Stimulated activated effector memory CD8-positive, alpha-beta T cell treated with anti-CD3 and anti-CD28 coated beads, Interleukin-12 subunit alpha, Interleukin-12 subunit beta, amount 100 ng/mL, for 72 hours (primary cell): ENCODE measurements at regions not wholly inside any gene's neighbourhood (a gene's known extent, or its start where the extent isn't known, plus 50 kb on each side); places are given as distances from the start of the nearest gene placed in this dataset.
"Not testable (repeated sequence)": the region's sequence is repeated elsewhere in the genome, so short reads cannot be mapped to it uniquely, and the experiment has no call there.

Source experiments
- ATAC-seq: fragments of 150-1000 bp; cut with Tn5 transposase; 2 replicates; pipeline ENCODE4 v1.10.0; 2021
- DNase-seq, 2 donors: peaks; one replicate each; pipeline ENCODE4 v3.0.0; 2021 to 2022; ENCODE audit warnings: low spot score in 2 of 2
- H3K27ac Mint-ChIP-seq: one replicate; pipeline ENCODE4 v1.8.0; 2022; ENCODE audit warnings: mild to moderate bottlenecking, mixed read lengths
- H3K36me3 Mint-ChIP-seq: one replicate; pipeline ENCODE4 v1.8.0; 2022; ENCODE audit warnings: mild to moderate bottlenecking, mixed read lengths
- H3K4me1 Mint-ChIP-seq: one replicate; pipeline ENCODE4 v1.8.0; 2022; ENCODE audit warnings: mixed read lengths
- H3K4me3 Mint-ChIP-seq: one replicate; pipeline ENCODE4 v1.8.0; 2022; ENCODE audit warnings: mild to moderate bottlenecking, mixed read lengths
- H3K9me3 Mint-ChIP-seq: one replicate; pipeline ENCODE4 v1.8.0; 2022; ENCODE audit warnings: mixed read lengths

GRCh38 chr14:101630056-101630965, 69.0 kb downstream of the DIO3 start:
- Mint-ChIP-seq H3K4me1 (peaks cover 17% of the 10 kb centered on the region), H3K36me3 (no peaks in the 10 kb centered on the region), H3K9me3 (no peaks in the 10 kb centered on the region), H3K4me3 (no peak overlapping the region), H3K27ac (no peak overlapping the region)
- ATAC-seq (no peak), DNase-seq (no peak)

- H3K4me3 Mint-ChIP-seq, result no peak overlapping the region
- DNase-seq (no peak), ATAC-seq (no peak)
- H3K27ac Mint-ChIP-seq, result no peak overlapping the region
- no peaks in the 10 kb centered on the region for H3K9me3 Mint-ChIP-seq
- H3K4me1 Mint-ChIP-seq, result peaks cover 23% of the 10 kb centered on the region
- no peaks in the 10 kb centered on the region for H3K36me3 Mint-ChIP-seq
Observed at GRCh38 chr14:101631199-101631598, 69.9 kb downstream of the DIO3 start.

- Mint-ChIP-seq H3K27ac (peak overlapping the region; percentile 61), H3K4me1 (peaks cover 30% of the 10 kb centered on the region)
- not testable (repeated sequence) for ATAC-seq, H3K36me3 Mint-ChIP-seq, DNase-seq, H3K4me3 Mint-ChIP-seq, H3K9me3 Mint-ChIP-seq
Observed at GRCh38 chr14:101631970-101632369, 70.7 kb downstream of the DIO3 start.

- Mint-ChIP-seq H3K36me3 (no peaks in the 10 kb centered on the region), H3K27ac (peak overlapping the region; percentile 61), H3K4me3 (no peak overlapping the region), H3K4me1 (peaks cover 31% of the 10 kb centered on the region), H3K9me3 (no peaks in the 10 kb centered on the region)
- ATAC-seq, result no peak
- DNase-seq, result no peak
Observed at GRCh38 chr14:101632520-101632919, 71.2 kb downstream of the DIO3 start.

GRCh38 chr14:101633276-101633675, 72.0 kb downstream of the DIO3 start:
- peaks cover 23% of the 10 kb centered on the region for H3K4me1 Mint-ChIP-seq
- H3K27ac Mint-ChIP-seq, result no peak overlapping the region
- no peak for DNase-seq
- no peaks in the 10 kb centered on the region for H3K36me3 Mint-ChIP-seq
- no peaks in the 10 kb centered on the region for H3K9me3 Mint-ChIP-seq
- no peak for ATAC-seq
- no peak overlapping the region for H3K4me3 Mint-ChIP-seq

GRCh38 chr14:101634202-101634849, 73.0 kb downstream of the DIO3 start:
- Mint-ChIP-seq H3K27ac (peak overlapping the region; percentile 30), H3K36me3 (no peaks in the 10 kb centered on the region), H3K4me1 (peaks cover 23% of the 10 kb centered on the region), H3K4me3 (no peak overlapping the region), H3K9me3 (no peaks in the 10 kb centered on the region)
- DNase-seq (no peak), ATAC-seq (no peak)

GRCh38 chr14:101634850-101635748, 73.8 kb downstream of the DIO3 start:
- H3K4me1 Mint-ChIP-seq, result peaks cover 23% of the 10 kb centered on the region
- H3K36me3 Mint-ChIP-seq, result no peaks in the 10 kb centered on the region
- no peak for DNase-seq
- ATAC-seq, result no peak
- H3K27ac Mint-ChIP-seq, result no peak overlapping the region
- H3K4me3 Mint-ChIP-seq, result no peak overlapping the region
- H3K9me3 Mint-ChIP-seq, result no peaks in the 10 kb centered on the region

- DNase-seq (peak; percentile 22 to 77), ATAC-seq (peak; percentile 99)
- no peaks in the 10 kb centered on the region for H3K9me3 Mint-ChIP-seq
- no peaks in the 10 kb centered on the region for H3K36me3 Mint-ChIP-seq
- H3K4me1 Mint-ChIP-seq, result peaks cover 23% of the 10 kb centered on the region
- no peak overlapping the region for H3K4me3 Mint-ChIP-seq
- H3K27ac Mint-ChIP-seq, result peak overlapping the region; percentile 3
Observed at GRCh38 chr14:101635749-101636560, 74.7 kb downstream of the DIO3 start.

GRCh38 chr14:101639241-101639833, 78.0 kb downstream of the DIO3 start:
- Mint-ChIP-seq H3K9me3 (no peaks in the 10 kb centered on the region), H3K4me1 (peaks cover 19% of the 10 kb centered on the region), H3K27ac (no peak overlapping the region), H3K36me3 (no peaks in the 10 kb centered on the region), H3K4me3 (no peak overlapping the region)
- DNase-seq (no peak), ATAC-seq (no peak)

- no peaks in the 10 kb centered on the region for H3K4me1 Mint-ChIP-seq
- no peaks in the 10 kb centered on the region for H3K9me3 Mint-ChIP-seq
- no peaks in the 10 kb centered on the region for H3K36me3 Mint-ChIP-seq
- ATAC-seq (no peak), DNase-seq (no peak)
- H3K4me3 Mint-ChIP-seq, result no peak overlapping the region
- H3K27ac Mint-ChIP-seq, result no peak overlapping the region
Observed at GRCh38 chr14:101643651-101644050, 82.4 kb downstream of the DIO3 start.

- no peak for DNase-seq
- no peaks in the 10 kb centered on the region for H3K36me3 Mint-ChIP-seq
- H3K4me1 Mint-ChIP-seq, result no peaks in the 10 kb centered on the region
- no peak for ATAC-seq
- no peak overlapping the region for H3K4me3 Mint-ChIP-seq
- peaks cover 5% of the 10 kb centered on the region for H3K9me3 Mint-ChIP-seq
- H3K27ac Mint-ChIP-seq, result no peak overlapping the region
Observed at GRCh38 chr14:101654051-101654450, 92.8 kb downstream of the DIO3 start.

GRCh38 chr14:101657372-101657771, 96.1 kb downstream of the DIO3 start:
- no peak overlapping the region for H3K27ac Mint-ChIP-seq
- H3K4me1 Mint-ChIP-seq, result no peaks in the 10 kb centered on the region
- H3K36me3 Mint-ChIP-seq, result no peaks in the 10 kb centered on the region
- ATAC-seq, result no peak
- H3K9me3 Mint-ChIP-seq, result no peaks in the 10 kb centered on the region
- H3K4me3 Mint-ChIP-seq, result no peak overlapping the region
- no peak for DNase-seq

GRCh38 chr14:101665478-101666078, 95.9 kb upstream of the PPP2R5C start:
- Mint-ChIP-seq H3K4me1 (no peaks in the 10 kb centered on the region), H3K36me3 (no peaks in the 10 kb centered on the region), H3K4me3 (no peak overlapping the region), H3K27ac (no peak overlapping the region), H3K9me3 (peaks cover 10% of the 10 kb centered on the region)
- peak; percentile 64 for ATAC-seq
- peak in 1 of 2 donors; percentile 60 for DNase-seq

GRCh38 chr14:101666264-101666663, 95.2 kb upstream of the PPP2R5C start:
- DNase-seq, result no peak
- ATAC-seq, result no peak
- H3K9me3 Mint-ChIP-seq, result peaks cover 13% of the 10 kb centered on the region
- no peaks in the 10 kb centered on the region for H3K4me1 Mint-ChIP-seq
- no peaks in the 10 kb centered on the region for H3K36me3 Mint-ChIP-seq
- H3K4me3 Mint-ChIP-seq, result no peak overlapping the region
- no peak overlapping the region for H3K27ac Mint-ChIP-seq
